ENCODE measurements at regions not wholly inside any gene's neighbourhood (a gene's known extent, or its start where the extent isn't known, plus 50 kb on each side); places are given as distances from the start of the nearest gene placed in this dataset.

- Histone ChIP-seq H3K36me3 (ENCODE audit: insufficient read depth, low read length) (no peaks in the 10 kb centered on the region), H3K9me3 (ENCODE audit: insufficient read depth, low read depth, low read length) (no peaks in the 10 kb centered on the region), H2AFZ (ENCODE audit: low read depth, low read length) (no peak overlapping the region), H3K4me3 (ENCODE audit: insufficient read depth, low read depth, low read length) (no peak overlapping the region), H3K27ac (ENCODE audit: low read depth, low read length) (no peak overlapping the region), H3K4me1 (ENCODE audit: insufficient read depth, low read length) (peaks cover 5% of the 10 kb centered on the region), H3K27me3 (ENCODE audit: insufficient read depth, low read length) (no peaks in the 10 kb centered on the region), H3K9ac (ENCODE audit: low read length) (no peak overlapping the region), H4K20me1 (ENCODE audit: insufficient read depth, low read length) (no peaks in the 10 kb centered on the region), H3K4me2 (ENCODE audit: low read length) (no peak overlapping the region), H3K79me2 (ENCODE audit: insufficient read depth, low read length) (no peaks in the 10 kb centered on the region)
- Mint-ChIP-seq H3K4me3 (ENCODE audit: unreplicated experiment) (no peak overlapping the region), H3K9me3 (ENCODE audit: unreplicated experiment) (no peaks in the 10 kb centered on the region), H3K36me3 (ENCODE audit: low read depth, unreplicated experiment) (no peaks in the 10 kb centered on the region), H3K27me3 (ENCODE audit: low read depth, unreplicated experiment) (peaks cover 2% of the 10 kb centered on the region), H3K4me1 (ENCODE audit: low read depth, unreplicated experiment) (peaks cover 12% of the 10 kb centered on the region), H3K27ac (ENCODE audit: unreplicated experiment) (no peak overlapping the region)
- DNase-seq (ENCODE audit: low read depth) (peak; percentile 42), FAIRE-seq (no peak)
- TF ChIP-seq EZH2 (IDR thresholded peaks at IDR 0.05; ENCODE audit: insufficient read depth, low read length), result no peak
- TF ChIP-seq, protein P1, sequence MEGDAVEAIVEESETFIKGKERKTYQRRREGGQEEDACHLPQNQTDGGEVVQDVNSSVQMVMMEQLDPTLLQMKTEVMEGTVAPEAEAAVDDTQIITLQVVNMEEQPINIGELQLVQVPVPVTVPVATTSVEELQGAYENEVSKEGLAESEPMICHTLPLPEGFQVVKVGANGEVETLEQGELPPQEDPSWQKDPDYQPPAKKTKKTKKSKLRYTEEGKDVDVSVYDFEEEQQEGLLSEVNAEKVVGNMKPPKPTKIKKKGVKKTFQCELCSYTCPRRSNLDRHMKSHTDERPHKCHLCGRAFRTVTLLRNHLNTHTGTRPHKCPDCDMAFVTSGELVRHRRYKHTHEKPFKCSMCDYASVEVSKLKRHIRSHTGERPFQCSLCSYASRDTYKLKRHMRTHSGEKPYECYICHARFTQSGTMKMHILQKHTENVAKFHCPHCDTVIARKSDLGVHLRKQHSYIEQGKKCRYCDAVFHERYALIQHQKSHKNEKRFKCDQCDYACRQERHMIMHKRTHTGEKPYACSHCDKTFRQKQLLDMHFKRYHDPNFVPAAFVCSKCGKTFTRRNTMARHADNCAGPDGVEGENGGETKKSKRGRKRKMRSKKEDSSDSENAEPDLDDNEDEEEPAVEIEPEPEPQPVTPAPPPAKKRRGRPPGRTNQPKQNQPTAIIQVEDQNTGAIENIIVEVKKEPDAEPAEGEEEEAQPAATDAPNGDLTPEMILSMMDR (IDR thresholded peaks at IDR 0.05; ENCODE audit: insufficient read depth, low read depth, low read length), result no peak
Observed at GRCh38 chr20:10771435-10772140, 97.8 kb upstream of the JAG1 start.

DNA sequence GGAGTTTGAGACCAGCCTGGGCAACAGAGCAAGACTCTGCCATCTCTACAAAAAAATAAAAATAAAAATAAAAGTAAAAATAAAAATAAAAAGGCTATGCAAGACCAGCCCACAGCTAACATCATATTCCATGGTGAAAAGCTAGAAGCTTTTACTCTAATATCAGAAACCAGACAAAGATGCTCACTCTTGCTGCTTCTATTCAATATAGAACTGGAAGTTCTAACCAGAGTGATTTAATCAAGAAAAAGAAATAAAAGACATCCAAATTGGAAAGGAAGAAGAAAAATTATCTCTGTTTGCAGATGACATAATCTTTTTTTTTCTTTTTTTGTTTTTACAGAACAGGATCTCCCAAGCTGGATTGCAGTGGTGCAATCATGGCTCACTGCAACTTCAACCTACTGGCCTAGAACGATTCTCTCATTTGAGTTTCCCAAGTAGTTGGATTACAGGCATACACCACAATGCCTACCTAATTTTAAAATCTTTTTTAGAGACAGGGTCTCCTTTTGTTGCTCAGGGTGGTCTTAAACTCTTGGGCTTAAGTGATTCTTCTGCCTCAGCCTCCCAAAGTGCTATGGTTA, 100.7 kb upstream of the JAG1 start:
- Histone ChIP-seq H3K27me3 (ENCODE audit: insufficient read depth, low read length) (no peaks in the 10 kb centered on the region), H3K4me3 (ENCODE audit: insufficient read depth, low read depth, low read length) (no peak overlapping the region), H3K27ac (ENCODE audit: low read depth, low read length) (no peak overlapping the region), H3K4me1 (ENCODE audit: insufficient read depth, low read length) (peaks cover 5% of the 10 kb centered on the region), H2AFZ (ENCODE audit: low read depth, low read length) (no peak overlapping the region), H3K79me2 (ENCODE audit: insufficient read depth, low read length) (no peaks in the 10 kb centered on the region), H3K4me2 (ENCODE audit: low read length) (no peak overlapping the region), H3K9me3 (ENCODE audit: insufficient read depth, low read depth, low read length) (no peaks in the 10 kb centered on the region), H4K20me1 (ENCODE audit: insufficient read depth, low read length) (no peaks in the 10 kb centered on the region), H3K9ac (ENCODE audit: low read length) (no peak overlapping the region), H3K36me3 (ENCODE audit: insufficient read depth, low read length) (no peaks in the 10 kb centered on the region)
- TF ChIP-seq, protein P1 (IDR thresholded peaks at IDR 0.05; ENCODE audit: insufficient read depth, low read depth, low read length), result no peak
- no peak for TF ChIP-seq EZH2 (IDR thresholded peaks at IDR 0.05; ENCODE audit: insufficient read depth, low read length)
- DNase-seq (ENCODE audit: low read depth), result no peak
- no peak for FAIRE-seq
- Mint-ChIP-seq H3K27me3 (ENCODE audit: low read depth, unreplicated experiment) (no peaks in the 10 kb centered on the region), H3K9me3 (ENCODE audit: unreplicated experiment) (no peaks in the 10 kb centered on the region), H3K27ac (ENCODE audit: unreplicated experiment) (no peak overlapping the region), H3K4me3 (ENCODE audit: unreplicated experiment) (no peak overlapping the region), H3K36me3 (ENCODE audit: low read depth, unreplicated experiment) (no peaks in the 10 kb centered on the region), H3K4me1 (ENCODE audit: low read depth, unreplicated experiment) (peaks cover 14% of the 10 kb centered on the region)

DNA sequence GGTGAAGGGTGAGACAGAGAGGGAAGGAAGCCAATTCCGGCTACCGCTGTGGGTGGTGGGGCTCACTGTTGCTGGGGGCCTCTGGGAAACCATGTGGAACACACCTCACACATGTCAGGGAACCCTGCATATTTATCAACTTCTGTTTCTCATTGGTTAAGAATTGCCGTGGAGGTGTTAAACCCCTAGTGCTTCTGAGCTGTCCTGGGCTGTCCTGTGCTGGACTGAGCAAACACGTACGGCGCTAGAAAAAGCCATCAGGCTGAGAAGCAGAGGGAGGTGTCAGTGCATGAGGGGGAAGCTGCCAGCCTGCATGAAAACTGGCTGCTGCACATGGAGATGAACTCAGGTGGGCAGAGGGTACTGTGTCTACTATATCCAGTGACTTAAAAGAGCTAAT, 103.9 kb upstream of the JAG1 start:
- Mint-ChIP-seq H3K9me3 (ENCODE audit: unreplicated experiment) (no peaks in the 10 kb centered on the region), H3K27me3 (ENCODE audit: low read depth, unreplicated experiment) (peaks cover 6% of the 10 kb centered on the region), H3K4me3 (ENCODE audit: unreplicated experiment) (no peak overlapping the region), H3K27ac (ENCODE audit: unreplicated experiment) (no peak overlapping the region), H3K4me1 (ENCODE audit: low read depth, unreplicated experiment) (peaks cover 6% of the 10 kb centered on the region), H3K36me3 (ENCODE audit: low read depth, unreplicated experiment) (no peaks in the 10 kb centered on the region)
- Histone ChIP-seq H3K27me3 (ENCODE audit: insufficient read depth, low read length) (no peaks in the 10 kb centered on the region), H3K27ac (ENCODE audit: low read depth, low read length) (no peak overlapping the region), H3K36me3 (ENCODE audit: insufficient read depth, low read length) (no peaks in the 10 kb centered on the region), H3K9me3 (ENCODE audit: insufficient read depth, low read depth, low read length) (no peaks in the 10 kb centered on the region), H4K20me1 (ENCODE audit: insufficient read depth, low read length) (no peaks in the 10 kb centered on the region), H3K4me2 (ENCODE audit: low read length) (no peak overlapping the region), H3K4me1 (ENCODE audit: insufficient read depth, low read length) (no peaks in the 10 kb centered on the region), H3K9ac (ENCODE audit: low read length) (no peak overlapping the region), H3K79me2 (ENCODE audit: insufficient read depth, low read length) (no peaks in the 10 kb centered on the region), H2AFZ (ENCODE audit: low read depth, low read length) (no peak overlapping the region), H3K4me3 (ENCODE audit: insufficient read depth, low read depth, low read length) (no peak overlapping the region)
- no peak for TF ChIP-seq EZH2 (IDR thresholded peaks at IDR 0.05; ENCODE audit: insufficient read depth, low read length)
- TF ChIP-seq, protein P1 (IDR thresholded peaks at IDR 0.05; ENCODE audit: insufficient read depth, low read depth, low read length), result no peak
- FAIRE-seq (no peak), DNase-seq (ENCODE audit: low read depth) (no peak)
